Lung (tissue), 11 donors: ENCODE measurements at regions not wholly inside any gene's neighbourhood (a gene's known extent, or its start where the extent isn't known, plus 50 kb on each side); places are given as distances from the start of the nearest gene placed in this dataset.
"Not testable (repeated sequence)": the region's sequence is repeated elsewhere in the genome, so short reads cannot be mapped to it uniquely, and the experiment has no call there.

Experiments used
- ATAC-seq: fragments of 200-7000 bp; cut with Tn5 transposase; one replicate; pipeline ENCODE4 v1.9.1; 2020; ENCODE audit warnings: moderate number of reproducible peaks; ENCODE audit not compliant: insufficient read depth, low FRiP score
- DNase-seq, 3 donors: peaks; one replicate each; pipeline ENCODE4 v3.0.0-alpha.2; 2013 to 2017
- H3K27ac ChIP-seq, 2 donors: one replicate each; pipeline ENCODE4 v1.5.1; 2013; ENCODE audit warnings: mild to moderate bottlenecking in 2 of 2, moderate library complexity in 2 of 2, control low read depth in 1 of 2, inconsistent platforms in 1 of 2, low read depth in 1 of 2, low read length in 1 of 2
- H3K27me3 ChIP-seq, 3 donors: one replicate each; pipeline ENCODE4 v1.5.1; 2013; ENCODE audit warnings: low read length in 2 of 3; ENCODE audit not compliant: control insufficient read depth in 3 of 3, insufficient read depth in 3 of 3
- H3K36me3 ChIP-seq, 4 donors: one replicate each; pipeline ENCODE4 v1.5.1; 2013; ENCODE audit warnings: low read length in 4 of 4, mild to moderate bottlenecking in 1 of 4, moderate library complexity in 1 of 4; ENCODE audit not compliant: control insufficient read depth in 4 of 4, insufficient read depth in 4 of 4
- H3K4me1 ChIP-seq, 5 donors: one replicate each; pipeline ENCODE4 v1.5.1; 2013; ENCODE audit warnings: low read length in 5 of 5, mild to moderate bottlenecking in 2 of 5, moderate library complexity in 1 of 5; ENCODE audit not compliant: control insufficient read depth in 5 of 5, insufficient read depth in 5 of 5
- H3K4me3 ChIP-seq: one replicate; pipeline ENCODE4 v1.5.1; 2013; ENCODE audit warnings: mild to moderate bottlenecking, control low read depth, moderate library complexity
- H3K9ac ChIP-seq, 2 donors: one replicate each; pipeline ENCODE4 v1.5.1; 2013; ENCODE audit warnings: low read length in 2 of 2, control low read depth in 1 of 2; ENCODE audit not compliant: insufficient read depth in 1 of 2
- H3K9me3 ChIP-seq, 4 donors: one replicate each; pipeline ENCODE4 v1.5.1; 2013; ENCODE audit warnings: low read length in 3 of 4, mild to moderate bottlenecking in 1 of 4, moderate library complexity in 1 of 4; ENCODE audit not compliant: control insufficient read depth in 4 of 4, insufficient read depth in 3 of 4
- CTCF ChIP-seq: IDR thresholded peaks from 2 replicates; pipeline ENCODE4 v1.5.1; 2012; ENCODE audit warnings: mild to moderate bottlenecking; ENCODE audit errors: control extremely low read depth, extremely low read depth
- WGBS, 2 donors: extraction: QIAGEN DNeasy Blood & Tissue Kit; methylation state at CpG; one replicate each; pipeline ENCODE4 v1.1.7; 2013; 5-methylcytosine and 5-hydroxymethylcytosine counted together
- donor health status: control.
- donor health status: control.
- donor health status: Bipolar disorder and iron deficiency.
- donor health status: healthy.
- donor health status: DM: yes; HTN: yes; CAD: no.

- no peak overlapping the region for H3K9ac ChIP-seq
- no peak overlapping the region for H3K4me3 ChIP-seq
- H3K9me3 ChIP-seq, result no peaks in the 10 kb centered on the region
- no peak for DNase-seq
- no peak overlapping the region for H3K27ac ChIP-seq
- H3K4me1 ChIP-seq, result peaks cover 0 to 4% (median 0%) of the 10 kb centered on the region in 5 donors
- no peak for TF ChIP-seq CTCF
- no peaks in the 10 kb centered on the region for H3K36me3 ChIP-seq
- no peak for ATAC-seq
- H3K27me3 ChIP-seq, result no peaks in the 10 kb centered on the region
These were observed 98.2 kb upstream of the PRSS3 start for GRCh38 chr9:33697171-33697570.

- TF ChIP-seq CTCF, result no peak
- Histone ChIP-seq H3K9me3 (no peaks in the 10 kb centered on the region), H3K4me1 (peaks cover 0 to 4% (median 0%) of the 10 kb centered on the region in 5 donors), H3K27ac (no peak overlapping the region), H3K27me3 (no peaks in the 10 kb centered on the region), H3K4me3 (no peak overlapping the region), H3K36me3 (no peaks in the 10 kb centered on the region), H3K9ac (no peak overlapping the region)
- no peak for DNase-seq
- ATAC-seq, result no peak
- 75 to 90% methylated on average over 1 of the region's 1 CpG for WGBS, 2 donors
These were observed 97.1 kb upstream of the PRSS3 start for GRCh38 chr9:33698267-33698666.

GRCh38 chr9:33700940-33701339, 94.4 kb upstream of the PRSS3 start:
- not testable (repeated sequence) for ATAC-seq, H3K9ac ChIP-seq, H3K4me3 ChIP-seq, H3K27me3 ChIP-seq, H3K4me1 ChIP-seq, H3K36me3 ChIP-seq, DNase-seq, H3K27ac ChIP-seq, H3K9me3 ChIP-seq
- 81 to 92% methylated on average over 2 of the region's 2 CpGs for WGBS, 2 donors

- Histone ChIP-seq H3K27me3 (no peaks in the 10 kb centered on the region), H3K9me3 (no peaks in the 10 kb centered on the region), H3K4me3 (no peak overlapping the region), H3K36me3 (no peaks in the 10 kb centered on the region), H3K27ac (no peak overlapping the region), H3K4me1 (no peaks in the 10 kb centered on the region), H3K9ac (no peak overlapping the region)
- DNase-seq (peak in 1 of 3 donors; percentile 10), ATAC-seq (no peak)
- TF ChIP-seq CTCF, result no peak
- WGBS, 2 donors, result 71 to 74% methylated on average over 8 of the region's 8 CpGs
These were observed 91.8 kb upstream of the PRSS3 start for GRCh38 chr9:33703430-33704102.

- not testable (repeated sequence) for H3K9ac ChIP-seq, H3K9me3 ChIP-seq, H3K4me3 ChIP-seq, H3K36me3 ChIP-seq, H3K27me3 ChIP-seq, DNase-seq, H3K27ac ChIP-seq, H3K4me1 ChIP-seq, ATAC-seq
- WGBS, 2 donors, result 59 to 76% methylated on average over 2 of the region's 2 CpGs
These were observed 89.9 kb upstream of the PRSS3 start for GRCh38 chr9:33705440-33705839.
